ENCODE measurements at regions not wholly inside any gene's neighbourhood (a gene's known extent, or its start where the extent isn't known, plus 50 kb on each side); places are given as distances from the start of the nearest gene placed in this dataset.

- Histone ChIP-seq H4K8ac (replicated peaks; ENCODE audit: insufficient read length, low read depth, low read length) (no peak overlapping the region), H3K4me2 (ENCODE audit: insufficient read depth, insufficient read length, low read length) (no peak overlapping the region), H3K9ac (ENCODE audit: extremely low read depth, insufficient read length, low read length) (no peak overlapping the region), H3K14ac (ENCODE audit: insufficient read depth, low read length) (no peak overlapping the region), H3K4ac (ENCODE audit: low read depth, low read length) (no peak overlapping the region), H2BK15ac (ENCODE audit: low read depth, low read length) (no peak overlapping the region), H2BK12ac (ENCODE audit: insufficient read length, low read depth, low read length) (no peak overlapping the region), H4K5ac (ENCODE audit: insufficient read length, low read depth, low read length) (no peak overlapping the region), H3K79me1 (ENCODE audit: insufficient read depth, low read depth, low read length, poor library complexity, severe bottlenecking) (no peaks in the 10 kb centered on the region), H2BK20ac (ENCODE audit: low read depth, low read length, poor library complexity, severe bottlenecking) (no peak overlapping the region), H3K27me3 (ENCODE audit: insufficient read depth, low read length) (no peaks in the 10 kb centered on the region), H3K23ac (ENCODE audit: insufficient read length, low read depth, low read length) (no peak overlapping the region), H3K23me2 (ENCODE audit: insufficient read length, low read depth, low read length, poor library complexity, severe bottlenecking) (no peaks in the 10 kb centered on the region), H4K91ac (ENCODE audit: insufficient read length, low read depth, low read length) (no peak overlapping the region), H3K27ac (ENCODE audit: insufficient read length, low read depth, low read length) (no peak overlapping the region), H2BK120ac (ENCODE audit: low read depth, low read length, poor library complexity, severe bottlenecking) (no peak overlapping the region), H3K9me3 (ENCODE audit: control insufficient read depth, low read depth, low read length) (no peaks in the 10 kb centered on the region), H2AFZ (ENCODE audit: low read length) (no peak overlapping the region), H3K56ac (ENCODE audit: insufficient read length, low read depth, low read length) (no peak overlapping the region), H3T11ph (ENCODE audit: low read length) (no peak overlapping the region), H3K79me2 (ENCODE audit: insufficient read depth, low read length) (no peaks in the 10 kb centered on the region), H2BK5ac (ENCODE audit: insufficient read length, low read length) (no peak overlapping the region), H3K4me1 (ENCODE audit: insufficient read depth, low read length) (no peaks in the 10 kb centered on the region), H4K20me1 (ENCODE audit: control insufficient read depth, insufficient read depth, insufficient read length) (no peaks in the 10 kb centered on the region), H2AK5ac (ENCODE audit: insufficient read length, low read length) (no peak overlapping the region), H3K18ac (ENCODE audit: insufficient read length, low read depth, low read length) (no peak overlapping the region)
- no peak overlapping the region for H3K4me3 Mint-ChIP-seq
- H3K4me1 Mint-ChIP-seq, result no peaks in the 10 kb centered on the region
- H3K27me3 Mint-ChIP-seq (ENCODE audit: low read depth), result 0 out of 2 replicates have a peak, but pooled peaks cover 1% of the 10 kb centered on the region
- TF ChIP-seq CTCF (conservative IDR thresholded peaks at IDR 0.05), result no peak
- no peak for DNase-seq
- H3K27ac Mint-ChIP-seq, result no peak overlapping the region
- peaks cover 2 to 10% (median 8%) of the 10 kb centered on the region in 3 experiments; a peak in 5 of 7 replicates for H3K36me3 Mint-ChIP-seq (ENCODE audit: insufficient read depth in 1 of 3, low read depth in 3 of 3)
- no CpG with 5 or more reads among the region's 2 CpGs for WGBS (ENCODE audit: extremely low coverage, insufficient read length, low lambda C conversion rate)
- peaks cover 40 to 47% of the 10 kb centered on the region in 2 experiments for H3K9me3 Mint-ChIP-seq
Observed at GRCh38 chr13:22629374-22629773, 551.4 kb upstream of the SGCG start.
